Endothelial cell of umbilical vein (primary cell): ENCODE measurements at regions not wholly inside any gene's neighbourhood (a gene's known extent, or its start where the extent isn't known, plus 50 kb on each side); places are given as distances from the start of the nearest gene placed in this dataset.

Source experiments
- BruUV-seq: library from RNA; stranded (reverse); fragments of 400-500 nt; replicated peaks from 2 replicates; lab custom pipeline; 2021; lab: Mats Ljungman, UMichigan
- CTCF ChIA-PET: fragments of 300-600, 350-600 bp; sonication (Branson Sonifier 250); formaldehyde crosslinking; loops from one replicate; lab custom pipeline; 2021; ENCODE audit warnings: antibody characterized with exemption, inconsistent platforms; lab: Charles Lee
- POLR2A ChIA-PET: fragments of 300-600, 350-600 bp; sonication (Branson Sonifier 250); formaldehyde crosslinking; loops from one replicate; lab custom pipeline; 2021; ENCODE audit warnings: antibody characterized with exemption, inconsistent platforms; lab: Charles Lee
- DNase-seq: peaks from one replicate; pipeline ENCODE4 v3.0.0-alpha.2; 2011; ENCODE audit warnings: low read depth, low spot score
- FAIRE-seq: peaks from 2 replicates; lab custom pipeline; 2011; peaks lifted over from hg19 to GRCh38; lab: Jason Lieb, UNC
- H2AFZ ChIP-seq: 2 replicates; pipeline ENCODE4 v1.6.0; 2012; ENCODE audit warnings: low read depth, low read length, control low read depth, inconsistent platforms
- H3K27ac ChIP-seq: 2 replicates; pipeline ENCODE4 v1.5.1; 2011; ENCODE audit warnings: low read depth, mild to moderate bottlenecking, control low read depth, low read length, moderate library complexity; ENCODE audit not compliant: insufficient read depth
- H3K27me3 ChIP-seq, 2 experiments: 2 replicates each; pipeline versions ENCODE4 v1.6.0 to v1.6.1; 2011; ENCODE audit warnings: low read length in 2 of 2, mixed read lengths in 1 of 2; ENCODE audit not compliant: control insufficient read depth in 2 of 2, insufficient read depth in 2 of 2
- H3K36me3 ChIP-seq, 2 experiments: 2 replicates in 1 of 2; 3 replicates in 1 of 2; pipeline ENCODE4 v1.5.1; 2011; ENCODE audit warnings: low read length in 2 of 2, mild to moderate bottlenecking in 1 of 2, moderate library complexity in 1 of 2; ENCODE audit not compliant: control insufficient read depth in 2 of 2, insufficient read depth in 2 of 2; ENCODE audit errors: extremely low read depth in 1 of 2
- H3K4me1 ChIP-seq: 3 replicates; pipeline ENCODE4 v1.5.1; 2011; ENCODE audit warnings: mild to moderate bottlenecking, low read length; ENCODE audit not compliant: control insufficient read depth, insufficient read depth; ENCODE audit errors: extremely low read depth
- H3K4me2 ChIP-seq: 2 replicates; pipeline ENCODE4 v1.6.1; 2011; ENCODE audit warnings: low read length, control low read depth, mixed read lengths; ENCODE audit not compliant: insufficient read depth
- H3K4me3 ChIP-seq, 3 experiments: fragments of 200-600 bp in 1 of 3; sonication (generic), shearing (Covaris generic) in 1 of 3; replicated peaks in 1 of 3; 2 replicates each; pipeline ENCODE4 v1.5.1; 2011 to 2016; ENCODE audit warnings: control low read depth in 3 of 3, low read length in 3 of 3, mild to moderate bottlenecking in 2 of 3, inconsistent platforms in 1 of 3, low read depth in 1 of 3, moderate library complexity in 1 of 3; ENCODE audit not compliant: insufficient read depth in 1 of 3
- H3K79me2 ChIP-seq: 2 replicates; pipeline ENCODE4 v1.6.0; 2012; ENCODE audit warnings: low read length, inconsistent platforms; ENCODE audit not compliant: control insufficient read depth, insufficient read depth
- H3K9ac ChIP-seq: replicated peaks from 2 replicates; pipeline ENCODE3; 2011; ENCODE audit warnings: low read length, control low read depth; ENCODE audit not compliant: insufficient read depth; ENCODE audit errors: extremely low read depth
- H3K9me1 ChIP-seq: replicated peaks from 3 replicates; pipeline ENCODE4 v1.6.0; 2011; ENCODE audit warnings: mild to moderate bottlenecking, low read length; ENCODE audit not compliant: control insufficient read depth, insufficient read depth; ENCODE audit errors: extremely low read depth
- H3K9me3 ChIP-seq: replicated peaks from 2 replicates; pipeline ENCODE4 v1.5.1; 2012; ENCODE audit warnings: low read length, inconsistent platforms; ENCODE audit not compliant: control insufficient read depth, insufficient read depth
- H4K20me1 ChIP-seq: replicated peaks from 2 replicates; pipeline ENCODE3; 2011; ENCODE audit warnings: mild to moderate bottlenecking, low read length; ENCODE audit not compliant: control insufficient read depth, insufficient read depth; ENCODE audit errors: extremely low read depth
- CTCF ChIP-seq, 2 donors: IDR thresholded peaks; 1 replicate in 1 of 2; 2 replicates in 1 of 2; pipeline ENCODE4 v1.5.1; 2011; ENCODE audit warnings: low read length in 2 of 2, mild to moderate bottlenecking in 2 of 2, moderate library complexity in 2 of 2, control low read depth in 1 of 2, inconsistent platforms in 1 of 2, low read depth in 1 of 2; ENCODE audit not compliant: insufficient read depth in 1 of 2; ENCODE audit errors: extremely low read depth in 1 of 2
- EZH2 ChIP-seq: IDR thresholded peaks from 2 replicates; pipeline ENCODE4 v1.6.1; 2012; ENCODE audit warnings: borderline replicate concordance, low read depth, mild to moderate bottlenecking, moderate library complexity, low read length, inconsistent platforms; ENCODE audit not compliant: severe bottlenecking
- FOS ChIP-seq: IDR thresholded peaks from 2 replicates; pipeline ENCODE4 v1.6.1; 2011; ENCODE audit warnings: mild to moderate bottlenecking, low read length, moderate library complexity, borderline replicate concordance; ENCODE audit not compliant: insufficient read depth
- GATA2 ChIP-seq: IDR thresholded peaks from 2 replicates; pipeline ENCODE4 v1.7.0; 2011; ENCODE audit warnings: low read depth, mild to moderate bottlenecking, moderate library complexity, mixed read lengths, low read length; ENCODE audit not compliant: insufficient read length, insufficient read depth
- JUN ChIP-seq: IDR thresholded peaks from 2 replicates; pipeline ENCODE4 v1.6.1; 2011; ENCODE audit warnings: borderline replicate concordance, low read depth; ENCODE audit not compliant: insufficient read length, insufficient read depth
- MAX ChIP-seq: IDR thresholded peaks from 2 replicates; pipeline ENCODE4 v1.6.1; 2011; ENCODE audit not compliant: insufficient read depth, insufficient read length
- MYC ChIP-seq: IDR thresholded peaks from one replicate; pipeline ENCODE4 v1.6.1; 2011; ENCODE audit warnings: mild to moderate bottlenecking, low read depth, low read length
- POLR2A ChIP-seq: IDR thresholded peaks from 2 replicates; pipeline ENCODE4 v1.6.1; 2012; ENCODE audit warnings: low read depth, mild to moderate bottlenecking, control low read depth, low read length
- POLR2AphosphoS5 ChIP-seq: IDR thresholded peaks from 2 replicates; pipeline ENCODE4 v1.6.1; 2012; ENCODE audit warnings: low read depth, mild to moderate bottlenecking, control low read depth, low read length, moderate library complexity; ENCODE audit not compliant: insufficient read depth
- dilution Hi-C: fragments of 300-500 bp; cut with MboI; formaldehyde crosslinking; loops from one replicate; pipeline ENCODE4 v1.15.0; 2019; ENCODE audit warnings: low sequenced_read_pairs; ENCODE audit not compliant: extremely low pct_ligation_motif_present
- intact Hi-C: fragments of 100-400 bp; cut with micrococcal nuclease; formaldehyde crosslinking; loops from one replicate; pipeline ENCODE4 v1.10.0; 2022

GRCh38 chr12:60195483-60195882 is 599.7 kb downstream of the SLC16A7 start:
- H3K4me1 ChIP-seq = peaks cover 6% of the 10 kb centered on the region
- H3K27me3 ChIP-seq = no peaks in the 10 kb centered on the region
- no peak for TF ChIP-seq GATA2
- no peak for TF ChIP-seq MYC
- no peak for TF ChIP-seq CTCF (IDR thresholded peaks at IDR 0.05; ENCODE audit: extremely low read depth in 1 of 2, insufficient read depth in 1 of 2, low read depth in 1 of 2, low read length in 2 of 2)
- no peak for TF ChIP-seq FOS
- TF ChIP-seq EZH2 = no peak
- no peak for TF ChIP-seq POLR2AphosphoS5
- no peak for TF ChIP-seq JUN
- TF ChIP-seq POLR2A = no peak
- TF ChIP-seq MAX = no peak
- H2AFZ ChIP-seq = no peak overlapping the region
- dilution Hi-C loops = no loop called here
- BruUV-seq = no TSS peak
- DNase-seq (no peak), FAIRE-seq (no peak)
- H3K79me2 ChIP-seq = no peaks in the 10 kb centered on the region
- no peak overlapping the region for H3K4me2 ChIP-seq
- no peaks in the 10 kb centered on the region for H3K9me3 ChIP-seq
- H3K27ac ChIP-seq = no peak overlapping the region
- H3K9ac ChIP-seq = no peak overlapping the region
- H4K20me1 ChIP-seq = no peaks in the 10 kb centered on the region
- ChIA-PET CTCF (no interaction called here), POLR2A (no interaction called here)
- H3K9me1 ChIP-seq = no peaks in the 10 kb centered on the region
- H3K36me3 ChIP-seq = no peaks in the 10 kb centered on the region
- intact Hi-C loops = no loop called here
- H3K4me3 ChIP-seq = no peak overlapping the region
